ENCODE measurements at regions not wholly inside any gene's neighbourhood (a gene's known extent, or its start where the extent isn't known, plus 50 kb on each side); places are given as distances from the start of the nearest gene placed in this dataset.

GRCh38 chr9:7901621-7902020 is 102.0 kb upstream of the DMAC1 start:
- H3K27me3 ChIP-seq = no peaks in the 10 kb centered on the region
- TF ChIP-seq POLR2AphosphoS5 (IDR thresholded peaks at IDR 0.05) (no peak), POLR2A (IDR thresholded peaks at IDR 0.05) (no peak)
- in situ Hi-C loops (cut with MboI; ENCODE audit: low pct_ligation_motif_present in 1 of 4, low pct_unique_long_range_greater_than_20kb in 1 of 4, low sequenced_read_pairs in 3 of 4) = no loop called here
- intact Hi-C loops (cut with DNase I; ENCODE audit: low total_unique reads) = no loop called here
- WGBS, 2 donors (ENCODE audit: low coverage in 1 of 2) = 60 to 89% methylated on average over 1 to 4 of the region's 4 CpGs
- H3K36me3 ChIP-seq = no peaks in the 10 kb centered on the region
- H3K9me3 ChIP-seq = no peaks in the 10 kb centered on the region
- no peaks in the 10 kb centered on the region for H3K4me1 ChIP-seq
- DNase-seq = no peak
- H3K27ac ChIP-seq = no peak overlapping the region
- H3K4me3 ChIP-seq = no peak overlapping the region

GRCh38 chr9:7900541-7900940 is 101.0 kb upstream of the DMAC1 start:
- H3K9me3 ChIP-seq = no peaks in the 10 kb centered on the region
- 89 to 92% methylated on average over 3 of the region's 3 CpGs for WGBS, 2 donors (ENCODE audit: low coverage in 1 of 2)
- no peak overlapping the region for H3K4me3 ChIP-seq
- in situ Hi-C loops (cut with MboI; ENCODE audit: low pct_ligation_motif_present in 1 of 4, low pct_unique_long_range_greater_than_20kb in 1 of 4, low sequenced_read_pairs in 3 of 4) = no loop called here
- H3K36me3 ChIP-seq = no peaks in the 10 kb centered on the region
- H3K27me3 ChIP-seq = no peaks in the 10 kb centered on the region
- no peak overlapping the region for H3K27ac ChIP-seq
- TF ChIP-seq POLR2AphosphoS5 (IDR thresholded peaks at IDR 0.05) = no peak
- TF ChIP-seq POLR2A (IDR thresholded peaks at IDR 0.05) = no peak
- TF ChIP-seq EP300 (IDR thresholded peaks at IDR 0.05; ENCODE audit: low read depth) = no peak
- TF ChIP-seq CTCF (IDR thresholded peaks at IDR 0.05) = no peak
- intact Hi-C loops (cut with DNase I; ENCODE audit: low total_unique reads) = no loop called here
- no peaks in the 10 kb centered on the region for H3K4me1 ChIP-seq
- DNase-seq = no peak

DNA sequence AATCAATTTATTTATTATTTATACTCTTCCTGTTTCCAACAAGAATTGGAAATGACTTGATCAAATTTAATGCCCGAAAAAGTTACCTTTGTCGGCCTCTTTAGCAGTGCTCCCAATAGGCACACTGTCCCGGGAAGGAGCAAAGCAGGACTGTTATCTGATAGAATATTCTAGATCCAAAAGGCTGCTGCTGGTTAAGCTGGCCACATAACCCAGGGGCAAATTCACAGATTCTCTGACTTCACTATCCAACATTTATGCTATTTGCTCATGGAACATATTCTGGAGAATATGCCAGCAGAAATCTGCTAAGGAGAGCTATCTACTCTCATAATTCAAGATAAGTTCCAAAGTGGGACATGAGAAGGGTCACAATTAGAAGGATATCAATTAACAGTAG is 100.2 kb upstream of the DMAC1 start:
- TF ChIP-seq EP300 (IDR thresholded peaks at IDR 0.05; ENCODE audit: low read depth) (no peak), POLR2AphosphoS5 (IDR thresholded peaks at IDR 0.05) (no peak), POLR2A (IDR thresholded peaks at IDR 0.05) (no peak), CTCF (IDR thresholded peaks at IDR 0.05) (no peak)
- Histone ChIP-seq H3K27me3 (no peaks in the 10 kb centered on the region), H3K27ac (no peak overlapping the region), H3K4me3 (no peak overlapping the region), H3K36me3 (no peaks in the 10 kb centered on the region), H3K9me3 (no peaks in the 10 kb centered on the region), H3K4me1 (no peaks in the 10 kb centered on the region)
- WGBS, 2 donors (ENCODE audit: low coverage in 1 of 2) = 62 to 89% methylated on average over 3 of the region's 3 CpGs
- no peak for DNase-seq
- intact Hi-C loops (cut with DNase I; ENCODE audit: low total_unique reads) = no loop called here
- in situ Hi-C loops (cut with MboI; ENCODE audit: low pct_ligation_motif_present in 1 of 4, low pct_unique_long_range_greater_than_20kb in 1 of 4, low sequenced_read_pairs in 3 of 4) = loop anchor here in 1 of 4 donors (25.0 kb wide), 1 partner anchor 112 kb away; the partner anchor contains the start of gene DMAC1

- no peaks in the 10 kb centered on the region for H3K9me3 ChIP-seq
- no peaks in the 10 kb centered on the region for H3K27me3 ChIP-seq
- in situ Hi-C loops (cut with MboI; ENCODE audit: low pct_ligation_motif_present in 1 of 4, low pct_unique_long_range_greater_than_20kb in 1 of 4, low sequenced_read_pairs in 3 of 4) (loop anchor here in 1 of 4 donors (25.0 kb wide), 1 partner anchor 107 kb away; the partner anchor contains the start of gene DMAC1), intact Hi-C loops (cut with DNase I; ENCODE audit: low total_unique reads) (no loop called here)
- H3K4me1 ChIP-seq = no peaks in the 10 kb centered on the region
- no peak for DNase-seq
- 85 to 87% methylated on average over 4 of the region's 4 CpGs for WGBS, 2 donors (ENCODE audit: low coverage in 1 of 2)
- H3K36me3 ChIP-seq = no peaks in the 10 kb centered on the region
- no peak overlapping the region for H3K4me3 ChIP-seq
- no peak overlapping the region for H3K27ac ChIP-seq
- TF ChIP-seq EP300 (IDR thresholded peaks at IDR 0.05; ENCODE audit: low read depth) = no peak
- no peak for TF ChIP-seq POLR2AphosphoS5 (IDR thresholded peaks at IDR 0.05)
- no peak for TF ChIP-seq CTCF (IDR thresholded peaks at IDR 0.05)
- no peak for TF ChIP-seq POLR2A (IDR thresholded peaks at IDR 0.05)
These were observed 94.7 kb upstream of the DMAC1 start for GRCh38 chr9:7894231-7894630.

GRCh38 chr9:7892975-7893374 is 93.4 kb upstream of the DMAC1 start:
- Histone ChIP-seq H3K4me1 (no peaks in the 10 kb centered on the region), H3K36me3 (no peaks in the 10 kb centered on the region), H3K9me3 (no peaks in the 10 kb centered on the region), H3K27me3 (no peaks in the 10 kb centered on the region), H3K4me3 (no peak overlapping the region), H3K27ac (no peak overlapping the region)
- 76 to 91% methylated on average over 5 of the region's 5 CpGs for WGBS, 2 donors (ENCODE audit: low coverage in 1 of 2)
- TF ChIP-seq POLR2A (IDR thresholded peaks at IDR 0.05) (no peak), EP300 (IDR thresholded peaks at IDR 0.05; ENCODE audit: low read depth) (no peak), CTCF (IDR thresholded peaks at IDR 0.05) (no peak), POLR2AphosphoS5 (IDR thresholded peaks at IDR 0.05) (no peak)
- in situ Hi-C loops (cut with MboI; ENCODE audit: low pct_ligation_motif_present in 1 of 4, low pct_unique_long_range_greater_than_20kb in 1 of 4, low sequenced_read_pairs in 3 of 4) (loop anchor here in 1 of 4 donors (25.0 kb wide), 1 partner anchor 106 kb away; the partner anchor contains the start of gene DMAC1), intact Hi-C loops (cut with DNase I; ENCODE audit: low total_unique reads) (no loop called here)
- no peak for DNase-seq

Data from transverse colon (tissue), 4 donors.